Activated T-helper 9 cell treated with anti-CD3 and anti-CD28 coated beads, Interleukin-2, amount 50 U/mL, for 16 hours (primary cell): ENCODE measurements at regions not wholly inside any gene's neighbourhood (a gene's known extent, or its start where the extent isn't known, plus 50 kb on each side); places are given as distances from the start of the nearest gene placed in this dataset.
"Not testable (repeated sequence)": the region's sequence is repeated elsewhere in the genome, so short reads cannot be mapped to it uniquely, and the experiment has no call there.

Experiments
- DNase-seq: peaks from one replicate; pipeline ENCODE4 v3.0.0-alpha.2; 2020; ENCODE audit warnings: low read depth

GRCh38 chr7:131081308-131081707 lies 246.4 kb upstream of the MKLN1 start:
- no peak for DNase-seq

GRCh38 chr7:131083781-131084180 lies 243.9 kb upstream of the MKLN1 start:
- no peak for DNase-seq

- not testable (repeated sequence) for DNase-seq
These were observed 243.3 kb upstream of the MKLN1 start for GRCh38 chr7:131084336-131084735.

- DNase-seq = no peak
These were observed 239.7 kb upstream of the MKLN1 start for GRCh38 chr7:131087756-131088658.

- DNase-seq = no peak
These were observed 237.5 kb upstream of the MKLN1 start for GRCh38 chr7:131090188-131090587.

- DNase-seq = no peak
These were observed 236.6 kb upstream of the MKLN1 start for GRCh38 chr7:131090886-131091692.

GRCh38 chr7:131094685-131095084 lies 233.0 kb upstream of the MKLN1 start:
- no peak for DNase-seq

- DNase-seq = no peak
These were observed 232.3 kb upstream of the MKLN1 start for GRCh38 chr7:131095346-131095745.

- no peak for DNase-seq
These were observed 231.3 kb upstream of the MKLN1 start for GRCh38 chr7:131096267-131096927.

GRCh38 chr7:131097662-131098376 lies 229.9 kb upstream of the MKLN1 start:
- DNase-seq = no peak

- DNase-seq = no peak
These were observed 229.1 kb upstream of the MKLN1 start for GRCh38 chr7:131098527-131098926.

GRCh38 chr7:131100357-131101054 lies 227.2 kb upstream of the MKLN1 start:
- DNase-seq = no peak

- no peak for DNase-seq
These were observed 223.7 kb upstream of the MKLN1 start for GRCh38 chr7:131103997-131104396.

- DNase-seq = no peak
These were observed 222.9 kb upstream of the MKLN1 start for GRCh38 chr7:131104596-131105293.

- no peak for DNase-seq
These were observed 222.3 kb upstream of the MKLN1 start for GRCh38 chr7:131105294-131105798.

GRCh38 chr7:131105799-131106680 lies 221.6 kb upstream of the MKLN1 start:
- peak; percentile 81 for DNase-seq

- DNase-seq = peak; percentile 43
These were observed 220.9 kb upstream of the MKLN1 start for GRCh38 chr7:131106681-131107336.

GRCh38 chr7:131107337-131108211 lies 220.1 kb upstream of the MKLN1 start:
- DNase-seq = peak; percentile 65
